Activated B cell treated with CpG ODN at 0.5 μM for 24 hours (primary cell): ENCODE measurements at regions not wholly inside any gene's neighbourhood (a gene's known extent, or its start where the extent isn't known, plus 50 kb on each side); places are given as distances from the start of the nearest gene placed in this dataset.

Experiments used
- ATAC-seq: fragments of 200-7000 bp; cut with Tn5 transposase; one replicate; pipeline ENCODE4 v1.10.0; 2021; ENCODE audit warnings: low read depth, mild to moderate bottlenecking, moderate library complexity
- CTCF ChIA-PET: fragments of 350-600 bp; sonication (Branson Sonifier 250); formaldehyde crosslinking; loops from one replicate; lab custom pipeline; 2021; ENCODE audit warnings: antibody characterized with exemption; lab: Charles Lee
- POLR2A ChIA-PET: fragments of 350-600 bp; sonication (Branson Sonifier 250); formaldehyde crosslinking; loops from one replicate; lab custom pipeline; 2021; ENCODE audit warnings: antibody characterized with exemption; lab: Charles Lee
- DNase-seq: peaks from one replicate; pipeline ENCODE4 v3.0.0; 2022
- H3K27ac Mint-ChIP-seq: one replicate; pipeline ENCODE4 v1.8.0; 2020; ENCODE audit warnings: mixed read lengths
- H3K27me3 Mint-ChIP-seq: one replicate; pipeline ENCODE4 v1.8.0; 2021; ENCODE audit warnings: mixed read lengths
- H3K36me3 Mint-ChIP-seq: one replicate; pipeline ENCODE4 v1.8.0; 2021; ENCODE audit warnings: low read depth, mixed read lengths
- H3K4me1 Mint-ChIP-seq: one replicate; pipeline ENCODE4 v1.8.0; 2021; ENCODE audit warnings: mixed read lengths
- H3K4me3 Mint-ChIP-seq: one replicate; pipeline ENCODE4 v1.8.0; 2020; ENCODE audit warnings: mild to moderate bottlenecking, mixed read lengths
- H3K9me3 Mint-ChIP-seq: one replicate; pipeline ENCODE4 v1.8.0; 2020; ENCODE audit warnings: mixed read lengths
- CTCF ChIP-seq: fragments of 200-600 bp; IDR thresholded peaks from one replicate; pipeline ENCODE4 v1.8.0; 2022; ENCODE audit warnings: antibody characterized with exemption, mild to moderate bottlenecking
- intact Hi-C: fragments of 100-400 bp; cut with micrococcal nuclease; formaldehyde crosslinking; loops from one replicate; pipeline ENCODE4 v1.15.1; 2024

GRCh38 chr11:26234451-26234850, 97.5 kb upstream of the ANO3 start:
- no peak for TF ChIP-seq CTCF
- intact Hi-C loops, result no loop called here
- Mint-ChIP-seq H3K9me3 (no peaks in the 10 kb centered on the region), H3K4me1 (no peaks in the 10 kb centered on the region), H3K36me3 (no peaks in the 10 kb centered on the region), H3K4me3 (no peak overlapping the region), H3K27ac (no peak overlapping the region), H3K27me3 (no peaks in the 10 kb centered on the region)
- DNase-seq (no peak), ATAC-seq (no peak)
- CTCF ChIA-PET, result no interaction called here
- POLR2A ChIA-PET, result no interaction called here

GRCh38 chr11:26243426-26243825, 88.5 kb upstream of the ANO3 start:
- H3K4me1 Mint-ChIP-seq, result no peaks in the 10 kb centered on the region
- no peaks in the 10 kb centered on the region for H3K36me3 Mint-ChIP-seq
- CTCF ChIA-PET, result interaction anchor here (0.7 to 1.5 kb wide), 2 partner anchors 262 to 1224 kb away, joined by 3 read pairs; no protein-coding TSS in a partner anchor
- TF ChIP-seq CTCF, result no peak
- DNase-seq, result no peak
- POLR2A ChIA-PET, result interaction anchor here (0.7 kb wide), 1 partner anchor 261 kb away, joined by 6 read pairs; no protein-coding TSS in a partner anchor
- peaks cover 4% of the 10 kb centered on the region for H3K27me3 Mint-ChIP-seq
- intact Hi-C loops, result no loop called here
- H3K9me3 Mint-ChIP-seq, result no peaks in the 10 kb centered on the region
- no peak overlapping the region for H3K4me3 Mint-ChIP-seq
- no peak for ATAC-seq
- H3K27ac Mint-ChIP-seq, result no peak overlapping the region

- no peak overlapping the region for H3K4me3 Mint-ChIP-seq
- peaks cover 4% of the 10 kb centered on the region for H3K27me3 Mint-ChIP-seq
- POLR2A ChIA-PET, result no interaction called here
- H3K27ac Mint-ChIP-seq, result no peak overlapping the region
- no peaks in the 10 kb centered on the region for H3K36me3 Mint-ChIP-seq
- no peaks in the 10 kb centered on the region for H3K9me3 Mint-ChIP-seq
- ATAC-seq (no peak), DNase-seq (no peak)
- TF ChIP-seq CTCF, result no peak
- no peaks in the 10 kb centered on the region for H3K4me1 Mint-ChIP-seq
- CTCF ChIA-PET, result no interaction called here
- intact Hi-C loops, result no loop called here
Measured at GRCh38 chr11:26244207-26244606, 87.7 kb upstream of the ANO3 start.

- Mint-ChIP-seq H3K36me3 (no peaks in the 10 kb centered on the region), H3K4me1 (no peaks in the 10 kb centered on the region), H3K9me3 (no peaks in the 10 kb centered on the region), H3K4me3 (no peak overlapping the region), H3K27ac (no peak overlapping the region), H3K27me3 (peaks cover 4% of the 10 kb centered on the region)
- ChIA-PET CTCF (no interaction called here), POLR2A (no interaction called here)
- DNase-seq (no peak), ATAC-seq (no peak)
- no peak for TF ChIP-seq CTCF
- intact Hi-C loops, result no loop called here
Measured at GRCh38 chr11:26245046-26245445, 86.9 kb upstream of the ANO3 start.

GRCh38 chr11:26247340-26247739, 84.6 kb upstream of the ANO3 start:
- Mint-ChIP-seq H3K4me1 (no peaks in the 10 kb centered on the region), H3K27me3 (peaks cover 4% of the 10 kb centered on the region), H3K36me3 (no peaks in the 10 kb centered on the region), H3K27ac (no peak overlapping the region), H3K4me3 (no peak overlapping the region), H3K9me3 (no peaks in the 10 kb centered on the region)
- ChIA-PET POLR2A (no interaction called here), CTCF (no interaction called here)
- ATAC-seq (no peak), DNase-seq (no peak)
- intact Hi-C loops, result no loop called here
- no peak for TF ChIP-seq CTCF
